ENCODE measurements at regions not wholly inside any gene's neighbourhood (a gene's known extent, or its start where the extent isn't known, plus 50 kb on each side); places are given as distances from the start of the nearest gene placed in this dataset.

DNA sequence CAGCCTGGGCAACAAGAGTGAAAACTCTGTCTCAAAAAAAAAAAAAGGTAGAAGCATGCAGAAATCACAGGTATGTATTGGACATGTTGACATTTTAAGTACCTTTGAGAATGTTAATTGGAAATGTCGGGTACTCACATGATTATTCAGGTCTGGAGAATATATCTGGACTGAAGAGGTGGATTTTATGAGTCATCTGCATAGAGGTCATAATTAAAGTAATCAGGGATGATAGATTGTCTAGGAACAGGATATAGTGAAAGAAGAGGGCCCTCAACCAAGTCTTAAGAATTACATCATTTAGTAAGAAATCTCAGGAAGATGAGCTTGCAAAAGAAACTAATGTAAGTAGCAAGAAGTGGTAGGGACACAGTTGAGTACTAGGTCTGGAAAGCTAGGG is 212.5 kb downstream of the UTRN start:
- TF ChIP-seq, protein P1, sequence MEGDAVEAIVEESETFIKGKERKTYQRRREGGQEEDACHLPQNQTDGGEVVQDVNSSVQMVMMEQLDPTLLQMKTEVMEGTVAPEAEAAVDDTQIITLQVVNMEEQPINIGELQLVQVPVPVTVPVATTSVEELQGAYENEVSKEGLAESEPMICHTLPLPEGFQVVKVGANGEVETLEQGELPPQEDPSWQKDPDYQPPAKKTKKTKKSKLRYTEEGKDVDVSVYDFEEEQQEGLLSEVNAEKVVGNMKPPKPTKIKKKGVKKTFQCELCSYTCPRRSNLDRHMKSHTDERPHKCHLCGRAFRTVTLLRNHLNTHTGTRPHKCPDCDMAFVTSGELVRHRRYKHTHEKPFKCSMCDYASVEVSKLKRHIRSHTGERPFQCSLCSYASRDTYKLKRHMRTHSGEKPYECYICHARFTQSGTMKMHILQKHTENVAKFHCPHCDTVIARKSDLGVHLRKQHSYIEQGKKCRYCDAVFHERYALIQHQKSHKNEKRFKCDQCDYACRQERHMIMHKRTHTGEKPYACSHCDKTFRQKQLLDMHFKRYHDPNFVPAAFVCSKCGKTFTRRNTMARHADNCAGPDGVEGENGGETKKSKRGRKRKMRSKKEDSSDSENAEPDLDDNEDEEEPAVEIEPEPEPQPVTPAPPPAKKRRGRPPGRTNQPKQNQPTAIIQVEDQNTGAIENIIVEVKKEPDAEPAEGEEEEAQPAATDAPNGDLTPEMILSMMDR (IDR thresholded peaks at IDR 0.05), result no peak
- no peak for TF ChIP-seq EP300 (IDR thresholded peaks at IDR 0.05)
- no peak for TF ChIP-seq POLR2A (IDR thresholded peaks at IDR 0.05)
- TF ChIP-seq POLR2AphosphoS5 (IDR thresholded peaks at IDR 0.05), result no peak

Measured in upper lobe of left lung (tissue), 4 donors.